Retinal pigment epithelial cell (primary cell): ENCODE measurements at regions not wholly inside any gene's neighbourhood (a gene's known extent, or its start where the extent isn't known, plus 50 kb on each side); places are given as distances from the start of the nearest gene placed in this dataset.

Experiments
- DNase-seq: peaks from one replicate; pipeline ENCODE4 v3.0.0-alpha.2; 2010; ENCODE audit warnings: low read depth
- H3K4me3 ChIP-seq: 2 replicates; pipeline ENCODE4 v1.5.1; 2011; ENCODE audit warnings: mild to moderate bottlenecking, low read length, control low read depth, moderate library complexity
- TF ChIP-seq, protein P1 (sequence below): conservative IDR thresholded peaks from 2 replicates; pipeline ENCODE4 v1.5.1; 2011; ENCODE audit warnings: low read depth, low read length, control low read depth, inconsistent platforms

DNA sequence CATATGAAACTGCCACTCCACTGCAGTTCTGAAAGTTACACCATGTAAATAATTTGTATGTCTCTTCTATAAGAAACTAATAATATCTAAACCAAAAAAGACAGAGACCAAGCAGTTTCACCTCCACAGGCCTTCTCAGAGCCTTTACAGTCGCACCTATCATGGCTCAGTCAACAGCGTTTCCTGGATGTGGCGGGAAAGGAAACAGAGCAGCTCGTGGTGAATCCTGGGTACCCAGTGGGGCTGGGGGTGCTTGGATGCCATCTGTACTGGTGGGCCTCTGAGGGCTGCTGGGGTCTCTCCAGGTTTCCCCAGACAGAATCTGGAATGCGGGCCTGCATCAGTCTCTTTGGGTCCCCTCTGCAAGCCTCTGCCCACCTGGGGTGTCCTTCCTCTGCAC, 100.2 kb upstream of the CASZ1 start:
- TF ChIP-seq, protein P1, sequence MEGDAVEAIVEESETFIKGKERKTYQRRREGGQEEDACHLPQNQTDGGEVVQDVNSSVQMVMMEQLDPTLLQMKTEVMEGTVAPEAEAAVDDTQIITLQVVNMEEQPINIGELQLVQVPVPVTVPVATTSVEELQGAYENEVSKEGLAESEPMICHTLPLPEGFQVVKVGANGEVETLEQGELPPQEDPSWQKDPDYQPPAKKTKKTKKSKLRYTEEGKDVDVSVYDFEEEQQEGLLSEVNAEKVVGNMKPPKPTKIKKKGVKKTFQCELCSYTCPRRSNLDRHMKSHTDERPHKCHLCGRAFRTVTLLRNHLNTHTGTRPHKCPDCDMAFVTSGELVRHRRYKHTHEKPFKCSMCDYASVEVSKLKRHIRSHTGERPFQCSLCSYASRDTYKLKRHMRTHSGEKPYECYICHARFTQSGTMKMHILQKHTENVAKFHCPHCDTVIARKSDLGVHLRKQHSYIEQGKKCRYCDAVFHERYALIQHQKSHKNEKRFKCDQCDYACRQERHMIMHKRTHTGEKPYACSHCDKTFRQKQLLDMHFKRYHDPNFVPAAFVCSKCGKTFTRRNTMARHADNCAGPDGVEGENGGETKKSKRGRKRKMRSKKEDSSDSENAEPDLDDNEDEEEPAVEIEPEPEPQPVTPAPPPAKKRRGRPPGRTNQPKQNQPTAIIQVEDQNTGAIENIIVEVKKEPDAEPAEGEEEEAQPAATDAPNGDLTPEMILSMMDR: no peak

DNA sequence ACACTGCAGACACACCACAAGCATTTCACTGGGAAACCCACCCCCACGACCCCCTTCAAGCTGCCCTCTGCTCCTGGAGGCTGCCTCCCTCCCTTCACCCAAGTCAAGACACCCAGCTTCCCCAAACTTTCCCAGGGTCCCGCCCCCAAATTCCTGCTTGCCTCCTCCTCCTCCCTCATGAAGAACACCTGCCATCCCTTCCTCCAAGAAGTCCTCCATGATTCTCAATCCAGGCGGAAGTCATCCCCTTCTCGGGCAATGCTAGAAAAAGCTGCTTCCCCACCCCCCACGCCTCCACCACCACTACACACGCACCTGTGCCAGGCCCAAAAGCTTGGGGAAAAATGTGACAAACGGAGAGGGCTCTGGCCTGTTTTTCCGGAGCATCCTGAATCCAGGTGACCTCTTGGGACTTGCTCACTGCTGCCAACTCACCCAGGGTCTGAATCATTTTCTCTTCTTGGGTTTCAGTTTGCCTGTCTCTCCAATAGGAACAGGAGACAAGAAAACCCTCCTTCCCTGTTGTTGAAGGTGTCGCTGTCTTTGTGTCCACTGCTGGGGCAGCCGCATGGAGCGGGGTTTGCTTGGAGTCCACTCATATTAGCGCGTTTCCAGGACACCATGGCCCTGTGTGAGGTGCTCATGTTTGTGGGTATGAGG, 101.0 kb upstream of the CASZ1 start:
- TF ChIP-seq, protein P1: no peak
- no peak overlapping the region for H3K4me3 ChIP-seq
- DNase-seq: no peak

More for the DNA sequence above, 100.2 kb upstream of the CASZ1 start:
- DNase-seq: no peak
- H3K4me3 ChIP-seq: no peak overlapping the region

DNA sequence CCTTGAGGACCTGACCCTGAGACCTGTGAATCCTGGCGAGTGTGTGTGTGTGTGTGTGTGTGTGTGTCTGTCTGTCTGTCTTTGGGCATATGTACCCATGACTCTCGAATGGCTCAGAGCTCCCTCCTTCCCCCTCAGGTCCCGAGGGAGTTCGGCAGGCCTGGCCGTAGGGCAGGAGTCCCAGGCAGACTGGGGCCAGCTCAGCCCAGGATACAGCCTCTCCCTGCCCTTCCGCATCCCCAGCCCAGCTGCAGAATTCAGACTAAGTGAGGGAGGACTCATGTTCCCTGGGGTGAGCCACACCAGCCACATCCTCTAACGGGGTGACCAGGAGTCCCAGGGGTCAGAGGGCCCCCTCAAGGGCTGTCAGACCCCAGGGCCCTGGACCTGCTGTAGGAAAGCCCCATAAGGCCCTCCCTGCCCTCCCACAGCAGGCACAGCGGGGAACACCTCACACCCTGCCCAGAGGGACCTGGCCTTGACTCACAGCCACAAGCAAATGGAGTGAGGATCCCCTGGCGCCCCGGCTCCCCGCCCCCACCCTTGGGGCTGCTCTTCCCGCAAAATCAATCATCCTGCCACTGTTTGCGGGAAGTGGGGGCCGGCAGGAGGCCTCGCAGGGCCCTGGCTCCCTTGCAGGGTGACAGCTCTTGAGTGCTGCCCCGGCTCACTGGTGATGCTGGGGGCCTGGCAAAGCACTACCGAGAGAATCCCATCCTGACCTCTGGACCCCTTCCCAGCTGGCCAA, 101.7 kb upstream of the CASZ1 start:
- TF ChIP-seq, protein P1: no peak
- H3K4me3 ChIP-seq: no peak overlapping the region
- DNase-seq: no peak

DNA sequence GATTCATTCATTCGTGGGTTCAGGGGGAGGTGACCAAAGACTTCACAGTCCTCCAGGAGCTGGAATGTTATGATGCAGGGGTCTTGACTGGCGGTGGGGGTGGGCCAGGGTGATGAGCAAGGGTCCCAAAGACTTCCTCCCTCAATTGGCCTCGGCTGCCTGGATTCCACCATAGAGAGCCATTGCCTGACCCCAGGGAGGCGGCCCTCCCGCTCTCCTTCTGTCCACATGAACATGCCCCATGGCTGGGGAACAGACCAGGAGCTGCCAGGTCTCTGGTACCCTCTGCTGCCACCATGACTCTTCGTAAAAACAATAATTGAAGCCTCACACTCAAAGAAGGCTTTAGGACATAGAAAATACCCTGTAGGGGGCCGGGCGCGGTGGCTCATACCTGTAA, 102.5 kb upstream of the CASZ1 start:
- TF ChIP-seq, protein P1: no peak
- no peak for DNase-seq
- H3K4me3 ChIP-seq: no peak overlapping the region

DNA sequence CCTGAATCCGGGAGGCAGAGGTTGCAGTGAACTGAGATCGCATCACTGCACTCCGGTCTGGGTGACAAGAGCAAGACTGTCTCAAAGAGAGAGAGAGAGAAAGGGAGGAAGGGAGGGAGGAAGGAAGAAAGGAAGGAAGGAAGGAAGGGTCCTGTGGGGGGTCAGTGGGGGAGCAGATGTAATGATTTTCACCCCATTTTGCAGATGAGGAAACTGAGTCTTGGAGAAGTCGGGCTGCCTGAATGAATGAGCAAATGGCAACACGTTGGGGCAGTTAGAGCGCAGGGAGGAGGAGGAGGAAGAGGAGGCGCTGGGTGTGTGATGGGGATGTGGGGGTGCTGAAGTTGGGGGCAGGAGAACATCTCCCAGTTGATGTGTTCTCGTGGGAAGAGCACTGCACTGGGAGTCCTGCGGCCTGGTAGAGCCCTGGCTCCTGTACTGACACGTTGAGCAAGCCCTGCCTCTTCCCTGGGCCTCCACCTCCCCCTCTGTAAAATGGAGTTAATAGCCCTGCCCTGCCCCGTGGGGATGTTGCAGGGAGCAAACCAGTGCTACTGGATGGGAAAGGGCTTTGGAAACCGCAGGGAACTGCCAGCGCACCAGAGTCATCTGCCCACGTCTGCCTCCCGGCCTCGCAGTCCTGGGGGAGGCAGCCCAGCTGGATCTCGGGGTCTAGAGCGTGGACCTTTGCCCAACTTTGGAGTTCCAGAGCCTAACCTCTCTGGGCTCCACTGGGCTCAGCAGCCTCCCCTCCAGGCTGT, 103.2 kb upstream of the CASZ1 start:
- TF ChIP-seq, protein P1: no peak
- DNase-seq: no peak
- no peak overlapping the region for H3K4me3 ChIP-seq

GRCh38 chr1:10900251-10900651, 103.8 kb upstream of the CASZ1 start:
- H3K4me3 ChIP-seq: no peak overlapping the region
- no peak for DNase-seq

More at GRCh38 chr1:10900251-10900651, 103.8 kb upstream of the CASZ1 start:
- TF ChIP-seq, protein P1: no peak
